ENCODE measurements at regions not wholly inside any gene's neighbourhood (a gene's known extent, or its start where the extent isn't known, plus 50 kb on each side); places are given as distances from the start of the nearest gene placed in this dataset.

- ChIA-PET POLR2A (no interaction called here), CTCF (no interaction called here)
- no peaks in the 10 kb centered on the region for H3K36me3 Mint-ChIP-seq (ENCODE audit: low read depth)
- no peaks in the 10 kb centered on the region for H3K4me1 Mint-ChIP-seq
- peaks cover 8% of the 10 kb centered on the region for H3K27me3 Mint-ChIP-seq
- no peaks in the 10 kb centered on the region for H3K9me3 Mint-ChIP-seq
- no peak for ATAC-seq (ENCODE audit: low read depth)
- intact Hi-C loops (cut with micrococcal nuclease): no loop called here
- no peak overlapping the region for H3K4me3 Mint-ChIP-seq
- no peak for TF ChIP-seq CTCF (IDR thresholded peaks at IDR 0.05)
- DNase-seq: no peak
- H3K27ac Mint-ChIP-seq: no peak overlapping the region
These were observed 404.8 kb downstream of the ARHGEF28 start for GRCh38 chr5:74030821-74031220.

- CTCF ChIA-PET: no interaction called here
- H3K4me3 Mint-ChIP-seq: no peak overlapping the region
- TF ChIP-seq CTCF (IDR thresholded peaks at IDR 0.05): no peak
- intact Hi-C loops (cut with micrococcal nuclease): no loop called here
- POLR2A ChIA-PET: no interaction called here
- H3K27me3 Mint-ChIP-seq: peaks cover 8% of the 10 kb centered on the region
- H3K9me3 Mint-ChIP-seq: no peaks in the 10 kb centered on the region
- DNase-seq (no peak), ATAC-seq (ENCODE audit: low read depth) (no peak)
- H3K4me1 Mint-ChIP-seq: no peaks in the 10 kb centered on the region
- H3K36me3 Mint-ChIP-seq (ENCODE audit: low read depth): no peaks in the 10 kb centered on the region
- H3K27ac Mint-ChIP-seq: no peak overlapping the region
These were observed 404.4 kb downstream of the ARHGEF28 start for GRCh38 chr5:74030371-74030770.

GRCh38 chr5:74028976-74029375 lies 403.0 kb downstream of the ARHGEF28 start:
- no peaks in the 10 kb centered on the region for H3K9me3 Mint-ChIP-seq
- ChIA-PET CTCF (no interaction called here), POLR2A (no interaction called here)

GRCh38 chr5:74028406-74028805 lies 402.4 kb downstream of the ARHGEF28 start:
- Mint-ChIP-seq H3K4me1 (no peaks in the 10 kb centered on the region), H3K27me3 (peaks cover 8% of the 10 kb centered on the region), H3K4me3 (no peak overlapping the region), H3K36me3 (ENCODE audit: low read depth) (no peaks in the 10 kb centered on the region), H3K9me3 (no peaks in the 10 kb centered on the region), H3K27ac (no peak overlapping the region)
- intact Hi-C loops (cut with micrococcal nuclease): no loop called here
- TF ChIP-seq CTCF (IDR thresholded peaks at IDR 0.05): no peak
- ChIA-PET CTCF (no interaction called here), POLR2A (no interaction called here)
- no peak for DNase-seq
- ATAC-seq (ENCODE audit: low read depth): no peak

More at GRCh38 chr5:74028976-74029375, 403.0 kb downstream of the ARHGEF28 start:
- Mint-ChIP-seq H3K27me3 (peaks cover 8% of the 10 kb centered on the region), H3K36me3 (ENCODE audit: low read depth) (no peaks in the 10 kb centered on the region), H3K4me3 (no peak overlapping the region), H3K4me1 (no peaks in the 10 kb centered on the region), H3K27ac (no peak overlapping the region)
- DNase-seq: no peak
- no peak for ATAC-seq (ENCODE audit: low read depth)
- no peak for TF ChIP-seq CTCF (IDR thresholded peaks at IDR 0.05)
- intact Hi-C loops (cut with micrococcal nuclease): no loop called here

- ChIA-PET POLR2A (interaction anchor here (0.5 kb wide), 1 partner anchor 455 kb away, joined by 5 read pairs; no protein-coding TSS in a partner anchor), CTCF (no interaction called here)
- H3K4me3 Mint-ChIP-seq: no peak overlapping the region
- H3K27ac Mint-ChIP-seq: no peak overlapping the region
- no peaks in the 10 kb centered on the region for H3K9me3 Mint-ChIP-seq
- intact Hi-C loops (cut with micrococcal nuclease): no loop called here
- H3K36me3 Mint-ChIP-seq (ENCODE audit: low read depth): no peaks in the 10 kb centered on the region
- TF ChIP-seq CTCF (IDR thresholded peaks at IDR 0.05): no peak
- peaks cover 6% of the 10 kb centered on the region for H3K27me3 Mint-ChIP-seq
- ATAC-seq (ENCODE audit: low read depth) (no peak), DNase-seq (no peak)
- H3K4me1 Mint-ChIP-seq: no peaks in the 10 kb centered on the region
These were observed 401.8 kb downstream of the ARHGEF28 start for GRCh38 chr5:74027732-74028338.

Measured in activated B cell treated with CpG ODN at 0.5 μM for 24 hours (primary cell).